Endothelial cell (in vitro differentiated cells): ENCODE measurements at regions not wholly inside any gene's neighbourhood (a gene's known extent, or its start where the extent isn't known, plus 50 kb on each side); places are given as distances from the start of the nearest gene placed in this dataset.

Source experiments
- DNase-seq: peaks from one replicate; pipeline ENCODE4 v3.0.0; 2021; ENCODE audit warnings: low spot score
- H3K27ac Mint-ChIP-seq: one replicate; pipeline ENCODE4 v1.8.0; 2021; ENCODE audit warnings: mixed read lengths, inconsistent platforms; ENCODE audit not compliant: unreplicated experiment
- H3K27me3 Mint-ChIP-seq: one replicate; pipeline ENCODE4 v1.8.0; 2021; ENCODE audit warnings: mild to moderate bottlenecking, moderate library complexity, mixed read lengths, inconsistent platforms; ENCODE audit not compliant: unreplicated experiment
- H3K36me3 Mint-ChIP-seq: one replicate; pipeline ENCODE4 v1.8.0; 2021; ENCODE audit warnings: mild to moderate bottlenecking, low read depth, mixed read lengths, inconsistent platforms; ENCODE audit not compliant: unreplicated experiment
- H3K4me1 Mint-ChIP-seq: one replicate; pipeline ENCODE4 v1.8.0; 2021; ENCODE audit warnings: mild to moderate bottlenecking, mixed read lengths, inconsistent platforms; ENCODE audit not compliant: unreplicated experiment
- H3K4me3 Mint-ChIP-seq: one replicate; pipeline ENCODE4 v1.8.0; 2021; ENCODE audit warnings: mild to moderate bottlenecking, mixed read lengths, inconsistent platforms; ENCODE audit not compliant: unreplicated experiment
- H3K9me3 Mint-ChIP-seq: one replicate; pipeline ENCODE4 v1.8.0; 2021; ENCODE audit warnings: mixed read lengths, inconsistent platforms; ENCODE audit not compliant: unreplicated experiment
- TF ChIP-seq, protein P1 (sequence below): fragments of 200-600 bp; sonication (generic); IDR thresholded peaks from one replicate; pipeline ENCODE4 v1.5.0; 2021; ENCODE audit warnings: antibody characterized with exemption; ENCODE audit not compliant: unreplicated experiment

- no peak overlapping the region for H3K4me3 Mint-ChIP-seq
- peaks cover 4% of the 10 kb centered on the region for H3K27me3 Mint-ChIP-seq
- no peaks in the 10 kb centered on the region for H3K9me3 Mint-ChIP-seq
- DNase-seq, result no peak
- TF ChIP-seq, protein P1, sequence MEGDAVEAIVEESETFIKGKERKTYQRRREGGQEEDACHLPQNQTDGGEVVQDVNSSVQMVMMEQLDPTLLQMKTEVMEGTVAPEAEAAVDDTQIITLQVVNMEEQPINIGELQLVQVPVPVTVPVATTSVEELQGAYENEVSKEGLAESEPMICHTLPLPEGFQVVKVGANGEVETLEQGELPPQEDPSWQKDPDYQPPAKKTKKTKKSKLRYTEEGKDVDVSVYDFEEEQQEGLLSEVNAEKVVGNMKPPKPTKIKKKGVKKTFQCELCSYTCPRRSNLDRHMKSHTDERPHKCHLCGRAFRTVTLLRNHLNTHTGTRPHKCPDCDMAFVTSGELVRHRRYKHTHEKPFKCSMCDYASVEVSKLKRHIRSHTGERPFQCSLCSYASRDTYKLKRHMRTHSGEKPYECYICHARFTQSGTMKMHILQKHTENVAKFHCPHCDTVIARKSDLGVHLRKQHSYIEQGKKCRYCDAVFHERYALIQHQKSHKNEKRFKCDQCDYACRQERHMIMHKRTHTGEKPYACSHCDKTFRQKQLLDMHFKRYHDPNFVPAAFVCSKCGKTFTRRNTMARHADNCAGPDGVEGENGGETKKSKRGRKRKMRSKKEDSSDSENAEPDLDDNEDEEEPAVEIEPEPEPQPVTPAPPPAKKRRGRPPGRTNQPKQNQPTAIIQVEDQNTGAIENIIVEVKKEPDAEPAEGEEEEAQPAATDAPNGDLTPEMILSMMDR, result no peak
- no peaks in the 10 kb centered on the region for H3K4me1 Mint-ChIP-seq
- no peak overlapping the region for H3K27ac Mint-ChIP-seq
- H3K36me3 Mint-ChIP-seq, result no peaks in the 10 kb centered on the region
Observed at GRCh38 chr17:65459677-65460347, 101.6 kb downstream of the AXIN2 start.

DNA sequence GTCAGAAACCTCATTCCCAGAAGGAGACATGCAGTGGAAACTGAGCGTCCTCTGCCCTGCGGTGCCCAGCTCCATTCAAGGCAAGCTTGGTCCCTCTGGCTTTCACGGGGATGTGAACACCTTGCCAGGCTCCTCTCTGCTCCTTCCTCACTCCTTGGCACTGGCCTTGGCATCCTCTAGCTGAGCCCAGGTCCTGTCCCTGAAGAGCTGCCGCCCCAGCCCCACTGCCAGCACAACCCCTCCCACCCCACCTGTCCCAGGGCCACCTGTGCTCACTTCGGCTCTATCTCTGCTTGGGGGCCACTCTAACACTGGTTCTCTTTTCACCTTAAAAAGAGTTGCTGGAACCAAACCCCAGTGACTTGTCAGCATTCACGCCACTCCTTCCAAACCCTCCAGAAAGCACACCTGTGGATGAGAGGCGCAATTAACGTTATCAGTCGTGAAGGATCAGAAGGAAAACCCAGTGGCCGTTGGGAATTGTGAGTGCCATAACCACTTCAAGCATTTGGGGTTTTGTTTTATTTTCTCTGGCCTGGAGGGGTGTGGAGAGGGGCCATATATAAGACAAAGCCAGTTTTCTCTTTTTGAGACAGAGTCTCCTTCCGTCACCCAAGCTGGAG is 103.7 kb downstream of the AXIN2 start:
- Mint-ChIP-seq H3K27ac (no peak overlapping the region), H3K4me3 (no peak overlapping the region), H3K4me1 (no peaks in the 10 kb centered on the region), H3K27me3 (peaks cover 4% of the 10 kb centered on the region), H3K36me3 (no peaks in the 10 kb centered on the region), H3K9me3 (no peaks in the 10 kb centered on the region)
- TF ChIP-seq, protein P1, result no peak
- DNase-seq, result no peak

GRCh38 chr17:65457183-65457582 is 104.3 kb downstream of the AXIN2 start:
- no peaks in the 10 kb centered on the region for H3K4me1 Mint-ChIP-seq
- H3K27me3 Mint-ChIP-seq, result peaks cover 4% of the 10 kb centered on the region
- no peak overlapping the region for H3K4me3 Mint-ChIP-seq
- no peak for DNase-seq
- no peak overlapping the region for H3K27ac Mint-ChIP-seq
- H3K9me3 Mint-ChIP-seq, result no peaks in the 10 kb centered on the region
- TF ChIP-seq, protein P1, result no peak
- no peaks in the 10 kb centered on the region for H3K36me3 Mint-ChIP-seq

GRCh38 chr17:65456368-65457151 is 104.9 kb downstream of the AXIN2 start:
- TF ChIP-seq, protein P1, result no peak
- Mint-ChIP-seq H3K9me3 (no peaks in the 10 kb centered on the region), H3K4me1 (no peaks in the 10 kb centered on the region), H3K27ac (no peak overlapping the region), H3K27me3 (peaks cover 4% of the 10 kb centered on the region), H3K4me3 (no peak overlapping the region), H3K36me3 (no peaks in the 10 kb centered on the region)
- no peak for DNase-seq

DNA sequence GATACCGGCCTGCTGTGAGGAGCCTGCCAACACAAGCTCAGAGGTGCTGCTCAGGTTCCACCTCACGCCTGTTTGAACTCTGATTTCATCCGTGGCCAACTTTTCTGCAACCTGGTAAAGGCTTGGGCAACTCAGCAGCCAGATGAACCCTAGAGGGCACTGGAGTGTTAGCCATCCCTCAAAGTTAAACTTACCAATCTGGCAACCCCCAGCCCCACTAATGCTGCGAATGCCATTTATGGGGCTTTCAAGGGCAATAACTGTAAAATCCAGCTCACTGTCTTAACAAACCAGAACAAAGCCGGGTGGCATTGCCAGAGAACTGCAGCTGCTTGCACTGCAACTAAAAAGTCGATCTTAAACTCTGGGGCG is 105.5 kb downstream of the AXIN2 start:
- TF ChIP-seq, protein P1, result no peak
- peak; percentile 14 for DNase-seq
- no peak overlapping the region for H3K27ac Mint-ChIP-seq
- H3K4me3 Mint-ChIP-seq, result no peak overlapping the region
- no peaks in the 10 kb centered on the region for H3K9me3 Mint-ChIP-seq
- H3K27me3 Mint-ChIP-seq, result peaks cover 4% of the 10 kb centered on the region
- no peaks in the 10 kb centered on the region for H3K36me3 Mint-ChIP-seq
- H3K4me1 Mint-ChIP-seq, result no peaks in the 10 kb centered on the region
